ENCODE measurements at regions not wholly inside any gene's neighbourhood (a gene's known extent, or its start where the extent isn't known, plus 50 kb on each side); places are given as distances from the start of the nearest gene placed in this dataset.

GRCh38 chr12:24759155-24759554, 189.7 kb downstream of the BCAT1 start:
- no peak for DNase-seq

DNA sequence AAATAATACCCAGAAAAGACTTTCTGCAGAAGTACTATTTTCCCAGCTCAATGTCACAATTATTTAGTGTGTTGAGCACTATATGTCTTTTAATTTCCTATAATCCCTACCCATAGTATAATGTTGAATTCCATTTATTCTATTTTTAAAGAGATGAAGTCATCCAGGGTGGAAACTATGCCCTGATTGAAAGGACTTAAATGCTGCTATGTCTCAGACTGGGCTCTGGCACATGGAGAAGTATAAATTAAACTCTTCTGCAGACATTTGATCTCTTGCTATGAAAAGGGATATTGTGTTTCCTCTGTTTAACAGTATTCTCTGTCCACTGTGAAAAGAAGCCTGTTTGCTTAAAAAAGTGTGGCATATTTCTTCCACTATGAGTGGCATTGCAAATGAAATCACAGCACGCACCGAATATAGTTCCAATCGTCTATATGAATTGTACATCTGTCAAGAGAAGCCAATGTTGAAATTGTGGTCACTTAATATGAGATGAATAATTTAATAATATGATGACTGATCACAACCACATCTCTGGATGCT, 192.3 kb downstream of the BCAT1 start:
- no peak for DNase-seq

GRCh38 chr12:24754690-24755638, 193.9 kb downstream of the BCAT1 start:
- no peak for DNase-seq

DNA sequence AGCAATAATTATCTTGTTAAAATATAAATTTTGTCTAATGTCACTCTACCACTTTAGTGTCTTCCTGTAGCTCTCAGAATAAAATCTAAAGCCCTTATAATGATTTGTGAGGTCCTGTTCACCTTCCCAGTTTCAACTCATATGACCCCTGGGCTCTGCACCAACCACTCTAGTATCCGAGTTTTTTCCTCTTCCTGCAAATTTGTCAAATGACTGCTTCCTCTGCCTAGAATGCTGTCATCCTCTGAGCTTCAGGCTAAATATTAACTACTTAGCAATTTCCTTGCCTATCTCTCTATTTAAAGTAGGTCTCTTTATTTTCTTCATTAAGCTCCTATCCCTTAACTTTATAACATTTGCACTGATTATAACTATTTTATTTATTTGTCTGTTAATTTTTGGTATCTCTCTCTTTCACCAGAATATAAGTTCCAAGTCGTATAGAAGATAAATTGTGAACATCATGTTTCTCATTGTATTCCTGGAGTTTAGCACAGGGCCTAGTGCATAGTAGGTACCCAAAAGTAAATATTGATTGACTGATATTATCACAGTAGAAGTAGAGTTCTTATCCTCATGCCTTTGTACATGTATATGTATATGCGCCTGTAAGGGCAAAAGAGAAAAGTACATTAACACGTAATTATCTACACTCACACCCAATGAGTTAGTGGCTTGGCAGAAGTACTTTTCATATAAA, 196.0 kb downstream of the BCAT1 start:
- no peak for DNase-seq

- no peak for DNase-seq
Measured at GRCh38 chr12:24751181-24751580, 197.7 kb downstream of the BCAT1 start.

- no peak for DNase-seq
Measured at GRCh38 chr12:24750263-24750662, 198.6 kb downstream of the BCAT1 start.

- DNase-seq, result no peak
Measured at GRCh38 chr12:24749171-24749570, 199.7 kb downstream of the BCAT1 start.

- DNase-seq, result no peak
Measured at GRCh38 chr12:24748326-24748725, 200.6 kb downstream of the BCAT1 start.

GRCh38 chr12:24746864-24747263, 202.0 kb downstream of the BCAT1 start:
- no peak for DNase-seq

DNA sequence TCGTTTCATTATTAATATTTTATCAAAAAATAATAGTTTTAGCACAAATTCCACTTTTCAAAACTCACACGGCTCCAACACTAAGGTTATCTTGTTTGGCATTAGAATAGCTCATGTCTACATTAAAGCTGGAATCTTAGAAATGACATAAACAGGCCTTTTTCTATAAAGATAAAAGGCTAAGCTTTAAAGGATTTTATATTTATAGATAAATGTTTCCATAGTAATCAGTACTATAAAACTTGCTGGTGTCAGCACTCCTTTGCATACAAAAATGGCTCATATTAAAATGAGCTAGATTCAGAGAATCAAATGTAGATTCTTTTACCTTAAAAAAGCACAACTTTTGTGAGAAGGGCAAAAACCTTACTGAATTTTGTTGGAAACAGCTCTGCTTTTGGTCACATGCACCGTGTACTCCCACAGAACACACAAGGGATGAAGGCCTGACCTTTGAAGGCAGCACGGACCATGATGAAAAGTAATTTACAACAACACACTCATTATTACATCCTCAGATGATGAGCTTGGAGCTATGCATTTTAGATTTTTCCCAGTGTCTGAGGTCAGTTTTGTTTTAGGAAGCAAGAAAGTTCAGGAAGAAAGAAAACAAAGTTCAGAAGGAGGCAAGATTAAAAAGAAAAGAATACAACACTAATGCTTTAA, 202.8 kb downstream of the BCAT1 start:
- DNase-seq, result no peak

GRCh38 chr12:24743941-24744793, 204.7 kb downstream of the BCAT1 start:
- no peak for DNase-seq

DNA sequence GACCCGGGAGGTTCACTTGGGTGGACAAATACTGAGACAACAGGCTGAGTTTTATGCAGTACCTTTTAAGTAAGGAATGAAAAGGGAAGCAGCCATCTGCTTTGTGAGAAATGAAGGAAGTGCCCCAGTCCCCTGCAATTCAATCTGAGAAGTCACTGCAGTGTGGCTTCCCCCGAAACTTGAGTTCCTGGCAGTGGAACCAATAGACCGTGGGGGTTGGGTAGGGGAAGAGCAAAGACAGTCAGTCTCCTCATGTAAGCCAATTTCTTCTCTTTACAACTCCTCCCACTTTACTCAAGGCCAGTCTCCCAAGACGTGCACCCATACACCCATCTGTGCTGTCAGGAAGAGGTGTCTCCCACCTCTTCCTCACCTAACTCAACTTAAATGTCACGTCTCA, 206.5 kb downstream of the BCAT1 start:
- DNase-seq, result no peak

DNA sequence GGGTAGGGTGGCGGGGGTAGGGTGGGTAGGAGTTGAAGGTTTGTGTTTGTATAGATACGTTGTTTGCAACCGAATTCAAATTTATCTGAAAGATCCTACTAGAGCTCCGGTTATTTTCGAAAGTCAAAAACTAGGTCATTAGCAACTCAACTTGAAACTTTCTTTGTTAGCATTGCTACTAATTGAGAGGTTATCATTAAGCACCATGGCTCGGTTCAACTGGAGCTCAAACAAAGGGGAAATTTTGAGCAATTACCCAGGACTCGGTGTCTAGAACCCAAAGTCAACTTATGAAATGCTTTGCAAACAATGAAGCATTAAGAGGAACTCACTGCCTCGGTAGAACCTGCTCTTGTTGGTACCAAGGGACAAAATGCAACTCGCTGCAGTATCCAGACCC, 207.7 kb downstream of the BCAT1 start:
- DNase-seq, result no peak

DNA sequence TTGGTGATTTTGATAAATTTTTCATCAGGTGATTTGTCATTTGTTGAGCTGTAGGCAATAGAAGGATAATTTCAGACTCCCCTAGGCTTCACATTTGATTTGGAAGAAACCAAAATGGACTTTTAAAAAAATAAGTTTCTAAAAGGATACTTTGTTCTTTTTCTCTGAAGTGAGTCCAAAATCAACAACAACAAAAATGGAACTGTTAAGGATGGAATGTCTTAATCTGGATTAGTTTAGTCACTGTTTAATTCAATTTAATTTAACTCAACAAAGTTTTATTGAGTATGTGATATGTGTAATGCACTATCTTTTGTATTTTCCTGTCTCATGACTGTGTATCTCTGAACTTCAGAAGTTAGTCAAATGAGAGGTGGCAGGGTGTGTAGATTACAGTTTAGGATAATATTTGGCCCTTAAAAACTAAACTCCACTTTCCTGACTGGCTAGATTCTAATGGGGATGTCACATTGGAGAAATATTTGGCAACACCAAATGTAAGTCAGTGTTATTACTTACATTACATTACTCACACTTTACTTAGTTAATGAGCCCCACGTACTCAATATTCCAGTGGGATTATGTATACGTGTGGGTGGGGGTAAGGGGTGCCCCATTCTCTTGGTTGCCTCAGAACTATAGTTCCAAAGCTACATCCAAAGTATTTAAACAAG, 209.7 kb downstream of the BCAT1 start:
- DNase-seq, result no peak

DNA sequence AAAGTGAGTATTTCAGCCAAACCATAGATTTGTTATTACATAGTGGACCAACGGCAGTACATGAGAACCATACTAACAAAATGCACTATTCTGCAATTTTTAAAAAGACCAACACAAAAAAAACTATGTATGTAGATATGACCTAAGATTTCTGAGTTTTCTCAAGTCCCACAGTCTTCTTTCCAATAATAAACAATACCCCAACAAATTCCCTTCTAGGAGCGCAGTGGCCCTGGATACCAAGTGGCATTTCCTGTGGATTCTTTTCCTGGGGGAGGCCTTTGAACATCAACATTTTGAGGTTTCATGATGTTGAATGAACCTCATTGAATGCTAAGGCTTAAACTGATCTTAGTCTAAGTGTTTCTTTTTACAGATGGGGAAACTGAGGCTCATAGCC, 210.5 kb downstream of the BCAT1 start:
- no peak for DNase-seq

GRCh38 chr12:24731596-24731995, 217.3 kb downstream of the BCAT1 start:
- DNase-seq, result no peak

- no peak for DNase-seq
Measured at GRCh38 chr12:24730489-24730896, 218.4 kb downstream of the BCAT1 start.

- DNase-seq, result no peak
Measured at GRCh38 chr12:24728826-24729225, 220.1 kb downstream of the BCAT1 start.

GRCh38 chr12:24728366-24728765, 220.5 kb downstream of the BCAT1 start:
- no peak for DNase-seq

DNA sequence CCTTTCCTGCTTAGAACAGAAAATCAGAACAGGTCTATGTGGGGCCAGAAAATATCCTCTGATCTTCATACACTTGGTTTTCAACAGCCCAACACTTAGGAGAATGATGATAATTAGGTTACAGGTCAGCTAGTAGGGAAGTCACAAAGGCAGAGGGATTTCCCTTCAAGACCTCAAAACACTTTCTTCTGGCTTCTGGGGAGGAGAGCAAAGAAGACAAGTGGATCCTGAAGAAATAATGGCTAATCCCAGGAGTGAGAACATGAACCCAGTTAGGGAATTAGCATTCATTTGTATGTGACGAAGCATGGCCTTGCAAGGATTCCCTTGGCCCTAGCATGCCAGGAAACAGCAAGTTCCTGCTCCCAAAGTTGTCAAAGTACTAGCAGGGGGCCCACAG, 223.3 kb downstream of the BCAT1 start:
- DNase-seq, result no peak

GRCh38 chr12:24724814-24725213, 224.1 kb downstream of the BCAT1 start:
- DNase-seq, result no peak

GRCh38 chr12:24723759-24724158, 225.1 kb downstream of the BCAT1 start:
- DNase-seq, result no peak

Data from stimulated activated CD4-positive, alpha-beta T cell treated with anti-CD3 and anti-CD28 coated beads, Interleukin-2, amount 100 ng/mL, for 24 hours (primary cell).